Glutamatergic neuron (in vitro differentiated cells): ENCODE measurements at regions not wholly inside any gene's neighbourhood (a gene's known extent, or its start where the extent isn't known, plus 50 kb on each side); places are given as distances from the start of the nearest gene placed in this dataset.

Source experiments
- DNase-seq: peaks from one replicate; pipeline ENCODE4 v3.0.0; 2022
- H3K27ac Mint-ChIP-seq: one replicate; pipeline ENCODE4 v1.8.0; 2020; ENCODE audit warnings: mild to moderate bottlenecking, mixed read lengths, inconsistent platforms; ENCODE audit not compliant: unreplicated experiment
- H3K27me3 Mint-ChIP-seq: one replicate; pipeline ENCODE4 v1.8.0; 2020; ENCODE audit warnings: mild to moderate bottlenecking, moderate library complexity, mixed read lengths, inconsistent platforms; ENCODE audit not compliant: unreplicated experiment
- H3K36me3 Mint-ChIP-seq: one replicate; pipeline ENCODE4 v1.8.0; 2020; ENCODE audit warnings: mild to moderate bottlenecking, mixed read lengths, inconsistent platforms; ENCODE audit not compliant: unreplicated experiment
- H3K4me1 Mint-ChIP-seq: one replicate; pipeline ENCODE4 v1.8.0; 2020; ENCODE audit warnings: mild to moderate bottlenecking, low read depth, mixed read lengths, inconsistent platforms; ENCODE audit not compliant: unreplicated experiment
- H3K4me3 Mint-ChIP-seq: one replicate; pipeline ENCODE4 v1.8.0; 2020; ENCODE audit warnings: mild to moderate bottlenecking, mixed read lengths, inconsistent platforms; ENCODE audit not compliant: unreplicated experiment
- H3K9me3 Mint-ChIP-seq: one replicate; pipeline ENCODE4 v1.8.0; 2020; ENCODE audit warnings: mild to moderate bottlenecking, moderate library complexity, mixed read lengths, inconsistent platforms; ENCODE audit not compliant: unreplicated experiment
- CTCF ChIP-seq: fragments of 200-600 bp; sonication (generic); IDR thresholded peaks from one replicate; pipeline ENCODE4 v1.5.0; 2021; ENCODE audit not compliant: partially characterized antibody, unreplicated experiment

GRCh38 chr14:106599209-106599608 is 1072.8 kb downstream of the TMEM121 start:
- Mint-ChIP-seq H3K27me3 (peaks cover 2% of the 10 kb centered on the region), H3K27ac (no peak overlapping the region), H3K4me1 (no peaks in the 10 kb centered on the region), H3K4me3 (no peak overlapping the region), H3K36me3 (peaks cover 14% of the 10 kb centered on the region), H3K9me3 (peaks cover 17% of the 10 kb centered on the region)
- no peak for TF ChIP-seq CTCF
- no peak for DNase-seq

- H3K36me3 Mint-ChIP-seq: peaks cover 11% of the 10 kb centered on the region
- peaks cover 2% of the 10 kb centered on the region for H3K27me3 Mint-ChIP-seq
- no peaks in the 10 kb centered on the region for H3K4me1 Mint-ChIP-seq
- no peak for TF ChIP-seq CTCF
- no peak overlapping the region for H3K27ac Mint-ChIP-seq
- no peak for DNase-seq
- no peak overlapping the region for H3K4me3 Mint-ChIP-seq
- peaks cover 19% of the 10 kb centered on the region for H3K9me3 Mint-ChIP-seq
Observed at GRCh38 chr14:106605548-106606448, 1079.4 kb downstream of the TMEM121 start.

GRCh38 chr14:106606936-106607335 is 1080.6 kb downstream of the TMEM121 start:
- Mint-ChIP-seq H3K36me3 (peaks cover 11% of the 10 kb centered on the region), H3K27me3 (peaks cover 2% of the 10 kb centered on the region), H3K4me3 (no peak overlapping the region), H3K9me3 (peaks cover 19% of the 10 kb centered on the region), H3K4me1 (no peaks in the 10 kb centered on the region), H3K27ac (no peak overlapping the region)
- no peak for DNase-seq
- no peak for TF ChIP-seq CTCF

- H3K27me3 Mint-ChIP-seq: peaks cover 2% of the 10 kb centered on the region
- no peak for DNase-seq
- H3K9me3 Mint-ChIP-seq: peaks cover 11% of the 10 kb centered on the region
- no peaks in the 10 kb centered on the region for H3K36me3 Mint-ChIP-seq
- H3K4me1 Mint-ChIP-seq: no peaks in the 10 kb centered on the region
- TF ChIP-seq CTCF: no peak
- H3K4me3 Mint-ChIP-seq: no peak overlapping the region
- H3K27ac Mint-ChIP-seq: no peak overlapping the region
Observed at GRCh38 chr14:106610691-106611090, 1084.3 kb downstream of the TMEM121 start.

- no peak for TF ChIP-seq CTCF
- Mint-ChIP-seq H3K9me3 (peaks cover 11% of the 10 kb centered on the region), H3K36me3 (no peaks in the 10 kb centered on the region), H3K4me1 (no peaks in the 10 kb centered on the region), H3K27ac (no peak overlapping the region), H3K27me3 (peaks cover 2% of the 10 kb centered on the region), H3K4me3 (no peak overlapping the region)
- no peak for DNase-seq
Observed at GRCh38 chr14:106613256-106613655, 1086.9 kb downstream of the TMEM121 start.
